OCI-LY7 (cell line): ENCODE measurements at regions not wholly inside any gene's neighbourhood (a gene's known extent, or its start where the extent isn't known, plus 50 kb on each side); places are given as distances from the start of the nearest gene placed in this dataset.
A peak's percentile ranks its signal among the peaks of the same experiment; 100 is the strongest.

ENCODE experiments used
- BruUV-seq: library from RNA; stranded (reverse); fragments of 400-500 nt; replicated peaks from 2 replicates; lab custom pipeline; 2021; lab: Mats Ljungman, UMichigan
- CTCF ChIA-PET: fragments of 300-600 bp; sonication (Branson Sonifier 250); formaldehyde crosslinking; loops from one replicate; lab custom pipeline; 2022; ENCODE audit warnings: antibody characterized with exemption; ENCODE audit not compliant: unreplicated experiment; lab: Charles Lee
- POLR2A ChIA-PET: fragments of 300-600 bp; sonication (Branson Sonifier 250); formaldehyde crosslinking; loops from one replicate; lab custom pipeline; 2022; ENCODE audit warnings: antibody characterized with exemption; lab: Charles Lee
- DNase-seq: peaks from one replicate; pipeline ENCODE4 v3.0.0-alpha.2; 2015; ENCODE audit warnings: low spot score
- H2AFZ ChIP-seq: fragments of 200-600 bp; sonication (generic), shearing (Covaris generic); 2 replicates; pipeline ENCODE4 v1.6.1; 2014; ENCODE audit warnings: mild to moderate bottlenecking, antibody characterized with exemption, low read length, moderate library complexity
- H3K27ac ChIP-seq: fragments of 200-600 bp; sonication (generic); 2 replicates; pipeline ENCODE4 v1.5.1; 2014; ENCODE audit warnings: mixed run types, low read depth, mild to moderate bottlenecking, moderate library complexity, low read length, inconsistent platforms; ENCODE audit not compliant: poor library complexity, severe bottlenecking
- H3K36me3 ChIP-seq: fragments of 200-600 bp; sonication (generic); 2 replicates; pipeline ENCODE4 v1.6.1; 2014; ENCODE audit warnings: mild to moderate bottlenecking, antibody characterized with exemption, low read length, moderate library complexity, mixed read lengths; ENCODE audit not compliant: insufficient read depth
- H3K4me1 ChIP-seq: fragments of 200-600 bp; sonication (generic); 2 replicates; pipeline ENCODE4 v1.5.1; 2014; ENCODE audit warnings: mild to moderate bottlenecking, low read length; ENCODE audit not compliant: insufficient read depth, poor library complexity, severe bottlenecking
- H3K4me2 ChIP-seq: fragments of 200-600 bp; sonication (generic); 2 replicates; pipeline ENCODE4 v1.6.1; 2014; ENCODE audit warnings: mild to moderate bottlenecking, low read length
- H3K4me3 ChIP-seq: fragments of 200-600 bp; sonication (generic); 2 replicates; pipeline ENCODE4 v1.5.1; 2014; ENCODE audit warnings: mild to moderate bottlenecking, low read depth, low read length; ENCODE audit not compliant: poor library complexity, severe bottlenecking
- H3K79me2 ChIP-seq: fragments of 200-600 bp; sonication (generic); 2 replicates; pipeline ENCODE4 v1.6.1; 2016; ENCODE audit warnings: low read depth, mild to moderate bottlenecking, low read length, moderate library complexity, mixed read lengths; ENCODE audit not compliant: insufficient read depth
- H3K9me2 ChIP-seq: fragments of 200-600 bp; sonication (generic); 2 replicates; pipeline ENCODE4 v1.6.1; 2016; ENCODE audit warnings: mild to moderate bottlenecking, low read length, mixed read lengths; ENCODE audit not compliant: insufficient read depth
- H3K9me3 ChIP-seq: fragments of 200-600 bp; sonication (generic); 2 replicates; pipeline ENCODE4 v1.6.1; 2014; ENCODE audit warnings: mild to moderate bottlenecking, mixed run types, low read length, mixed read lengths
- H4K20me1 ChIP-seq: fragments of 200-600 bp; sonication (generic); 2 replicates; pipeline ENCODE4 v1.6.1; 2014; ENCODE audit warnings: mild to moderate bottlenecking, antibody characterized with exemption, low read length, moderate library complexity, mixed read lengths; ENCODE audit not compliant: insufficient read depth
- CTCF ChIP-seq: fragments of 200-600 bp; sonication (generic); conservative IDR thresholded peaks from 2 replicates; pipeline ENCODE4 v1.5.1; 2014; ENCODE audit warnings: mild to moderate bottlenecking, antibody characterized with exemption, low read length, moderate library complexity, mixed read lengths
- EZH2phosphoT487 ChIP-seq: fragments of 200-600 bp; sonication (generic); IDR thresholded peaks from 2 replicates; pipeline ENCODE4 v1.6.1; 2018; ENCODE audit warnings: low read depth, borderline replicate concordance, mild to moderate bottlenecking, mixed run types, antibody characterized with exemption, low read length, moderate library complexity, mixed read lengths
- intact Hi-C: fragments of 100-400 bp; cut with micrococcal nuclease; formaldehyde crosslinking; loops from one replicate; pipeline ENCODE4 v1.10.0; 2022; ENCODE audit not compliant: unreplicated experiment

DNA sequence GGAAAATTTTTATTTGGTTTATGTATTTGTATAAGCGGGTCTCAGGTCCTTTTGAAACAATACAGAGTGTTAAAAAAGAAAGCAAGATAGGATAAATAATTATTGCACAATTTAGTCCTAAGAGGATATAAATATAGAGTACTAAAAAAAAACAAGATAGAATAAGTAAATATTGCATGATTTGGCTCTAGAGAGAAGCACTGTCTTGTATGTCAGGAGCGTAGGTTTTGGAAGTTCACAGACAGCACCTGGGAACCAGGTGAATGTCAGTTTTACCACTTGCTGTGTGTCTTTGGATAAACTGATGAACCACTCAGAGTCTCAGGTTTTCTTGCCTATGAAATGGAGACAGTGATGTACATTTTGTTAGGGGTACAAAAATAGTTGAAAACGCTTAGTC is 266.2 kb upstream of the ADAMTSL1 start:
- no peak for DNase-seq
- no peaks in the 10 kb centered on the region for H3K9me3 ChIP-seq
- H3K9me2 ChIP-seq, result no peaks in the 10 kb centered on the region
- BruUV-seq, result no TSS peak
- H3K4me1 ChIP-seq, result no peaks in the 10 kb centered on the region
- H3K79me2 ChIP-seq, result no peaks in the 10 kb centered on the region
- TF ChIP-seq EZH2phosphoT487, result no peak
- no peak for TF ChIP-seq CTCF
- H3K4me3 ChIP-seq, result no peak overlapping the region
- ChIA-PET CTCF (no interaction called here), POLR2A (no interaction called here)
- no peaks in the 10 kb centered on the region for H3K36me3 ChIP-seq
- no peak overlapping the region for H3K27ac ChIP-seq
- H3K4me2 ChIP-seq, result no peak overlapping the region
- no peaks in the 10 kb centered on the region for H4K20me1 ChIP-seq
- no peak overlapping the region for H2AFZ ChIP-seq
- intact Hi-C loops, result no loop called here

DNA sequence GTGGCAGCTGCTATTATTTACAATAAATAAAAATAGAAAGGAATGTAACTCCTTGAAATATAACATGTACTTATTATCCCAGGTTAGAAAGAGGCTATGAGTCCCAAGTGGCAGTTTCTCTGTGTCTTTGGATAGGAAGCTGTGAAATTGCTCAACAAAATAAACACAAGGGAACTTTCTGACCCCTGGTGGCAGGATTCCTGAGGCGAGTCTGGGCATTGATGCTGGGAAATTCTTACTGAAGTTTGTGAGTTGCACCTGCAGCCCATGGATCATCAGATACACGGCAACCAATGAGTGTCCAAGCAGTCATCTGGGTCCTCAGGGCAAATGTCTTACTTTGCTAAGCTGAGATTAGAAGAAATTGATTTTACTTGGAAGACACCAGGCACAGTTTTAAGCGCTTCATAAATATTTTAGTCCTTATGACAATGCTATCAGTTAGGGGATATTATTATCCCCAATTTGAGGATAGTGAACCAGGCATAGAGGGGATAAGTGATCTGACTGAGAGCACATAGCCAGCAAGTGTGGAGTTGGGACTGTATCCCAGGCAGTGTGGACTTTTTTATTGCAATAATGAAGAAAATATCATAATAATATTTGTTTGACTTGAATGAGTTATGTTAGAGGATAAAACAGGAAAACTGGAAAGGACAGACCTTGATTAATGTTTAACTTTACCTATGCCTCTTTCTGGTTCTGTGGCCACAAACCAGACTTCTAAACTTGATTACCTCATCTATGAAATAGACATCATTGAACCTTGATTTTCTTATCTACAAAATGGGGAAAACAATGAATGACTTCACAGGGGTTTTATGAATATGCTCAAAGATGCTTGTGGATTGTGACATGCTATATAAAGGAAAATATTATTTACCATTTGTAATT is 265.5 kb upstream of the ADAMTSL1 start:
- Histone ChIP-seq H3K9me3 (no peaks in the 10 kb centered on the region), H3K9me2 (no peaks in the 10 kb centered on the region), H4K20me1 (no peaks in the 10 kb centered on the region), H3K36me3 (no peaks in the 10 kb centered on the region), H3K4me1 (no peaks in the 10 kb centered on the region), H3K27ac (no peak overlapping the region), H3K4me3 (no peak overlapping the region), H3K79me2 (no peaks in the 10 kb centered on the region), H2AFZ (no peak overlapping the region), H3K4me2 (no peak overlapping the region)
- ChIA-PET CTCF (no interaction called here), POLR2A (interaction anchor here (0.6 kb wide), 1 partner anchor 328 kb away, joined by 6 read pairs; no protein-coding TSS in a partner anchor)
- TF ChIP-seq EZH2phosphoT487 (no peak), CTCF (peak; percentile 66)
- intact Hi-C loops, result no loop called here
- peak; percentile 4 for DNase-seq
- no TSS peak for BruUV-seq

- no TSS peak for BruUV-seq
- no peaks in the 10 kb centered on the region for H3K79me2 ChIP-seq
- no peak for TF ChIP-seq CTCF
- TF ChIP-seq EZH2phosphoT487, result no peak
- H4K20me1 ChIP-seq, result no peaks in the 10 kb centered on the region
- no peaks in the 10 kb centered on the region for H3K36me3 ChIP-seq
- H3K9me3 ChIP-seq, result no peaks in the 10 kb centered on the region
- no peak for DNase-seq
- no peak overlapping the region for H3K4me3 ChIP-seq
- H3K4me1 ChIP-seq, result no peaks in the 10 kb centered on the region
- no peak overlapping the region for H3K4me2 ChIP-seq
- H2AFZ ChIP-seq, result no peak overlapping the region
- intact Hi-C loops, result no loop called here
- ChIA-PET CTCF (no interaction called here), POLR2A (interaction anchor here (1.1 kb wide), 1 partner anchor 20 kb away, joined by 3 read pairs; no protein-coding TSS in a partner anchor)
- no peak overlapping the region for H3K27ac ChIP-seq
- H3K9me2 ChIP-seq, result no peaks in the 10 kb centered on the region
These were observed 258.3 kb upstream of the ADAMTSL1 start for GRCh38 chr9:18215626-18216025.
